HG03442 (cell line): ENCODE measurements at regions not wholly inside any gene's neighbourhood (a gene's known extent, or its start where the extent isn't known, plus 50 kb on each side); places are given as distances from the start of the nearest gene placed in this dataset.

Experiments used
- ATAC-seq: cut with Tn5 transposase; IDR thresholded peaks from one replicate; pipeline ENCODE4 v1.9.1; 2021; ENCODE audit warnings: mild to moderate bottlenecking, moderate library complexity; ENCODE audit not compliant: unreplicated experiment

DNA sequence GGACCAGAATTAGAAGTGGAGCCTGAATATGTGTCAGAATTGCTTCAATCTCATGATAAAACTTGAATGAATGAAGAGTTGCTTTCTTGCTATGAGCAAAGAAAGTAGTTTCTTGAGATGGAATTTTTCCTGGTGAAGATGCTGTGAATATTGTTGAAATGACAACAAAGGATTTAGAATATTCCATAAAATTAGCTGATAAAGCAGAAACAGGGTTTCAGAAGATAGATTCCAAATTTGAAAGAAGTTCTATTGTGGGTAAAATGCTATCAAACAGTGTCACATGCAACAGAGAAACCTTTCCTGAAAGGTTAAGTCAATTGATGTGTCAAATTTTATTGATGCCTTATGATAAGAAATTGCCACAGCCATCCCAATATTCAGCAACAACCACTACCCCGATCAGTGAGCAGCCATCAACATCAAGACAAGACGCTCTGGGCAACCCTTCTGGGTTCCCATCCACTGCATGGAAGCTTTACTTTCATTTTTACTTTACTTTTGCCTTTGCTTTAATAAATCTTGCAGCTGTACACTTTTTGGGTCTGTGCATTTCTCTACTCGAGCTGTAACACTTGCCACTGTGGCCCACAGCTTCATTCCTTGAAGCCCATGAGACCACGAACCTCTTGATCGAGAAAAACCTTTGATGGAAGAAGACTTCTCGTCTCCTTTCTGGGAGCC is 104.0 kb upstream of the SSTR1 start:
- no peak for ATAC-seq

- ATAC-seq = no peak
Measured at GRCh38 chr14:38105106-38105702, 102.5 kb upstream of the SSTR1 start.

- ATAC-seq = peak; percentile 94
Measured at GRCh38 chr14:38107216-38107631, 100.5 kb upstream of the SSTR1 start.

DNA sequence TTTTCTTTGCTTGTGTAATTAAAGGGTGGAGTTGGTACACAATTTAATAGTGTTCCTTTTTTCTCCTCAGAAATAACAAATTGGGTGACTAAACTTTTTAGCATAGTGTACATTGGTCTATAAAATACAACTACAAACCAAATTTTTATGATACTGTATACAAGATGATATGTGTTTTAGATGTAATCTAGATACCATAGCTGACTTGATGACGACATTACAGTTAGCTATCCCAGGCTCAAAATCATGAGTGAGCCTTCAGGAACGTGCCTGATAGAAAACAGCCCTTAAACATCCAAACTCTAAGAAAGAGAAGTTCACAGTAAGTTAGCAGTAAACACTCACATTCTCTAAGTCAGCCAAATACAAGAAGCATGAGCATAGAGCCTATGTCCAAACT is 99.0 kb upstream of the SSTR1 start:
- no peak for ATAC-seq

- no peak for ATAC-seq
Measured at GRCh38 chr14:38110258-38110657, 97.4 kb upstream of the SSTR1 start.

GRCh38 chr14:38111046-38111445 is 96.7 kb upstream of the SSTR1 start:
- no peak for ATAC-seq

DNA sequence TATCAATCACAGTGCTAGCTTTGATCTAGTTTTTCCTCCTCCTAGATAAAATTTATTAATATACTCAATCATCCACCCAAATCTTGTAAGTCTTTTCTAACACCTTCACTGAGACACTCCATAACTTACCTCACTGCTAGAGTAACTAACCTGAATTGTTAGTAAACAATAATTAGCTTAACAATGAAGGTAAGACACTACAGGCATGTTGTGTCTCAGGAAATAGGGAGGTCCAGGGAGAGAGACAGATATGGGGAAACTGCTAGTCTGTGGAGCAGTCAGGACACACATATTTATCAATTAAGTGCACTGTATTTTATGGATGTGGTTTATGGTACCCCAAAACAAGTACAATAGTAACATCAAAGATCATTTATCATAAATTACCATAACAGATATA is 94.2 kb upstream of the SSTR1 start:
- no peak for ATAC-seq

DNA sequence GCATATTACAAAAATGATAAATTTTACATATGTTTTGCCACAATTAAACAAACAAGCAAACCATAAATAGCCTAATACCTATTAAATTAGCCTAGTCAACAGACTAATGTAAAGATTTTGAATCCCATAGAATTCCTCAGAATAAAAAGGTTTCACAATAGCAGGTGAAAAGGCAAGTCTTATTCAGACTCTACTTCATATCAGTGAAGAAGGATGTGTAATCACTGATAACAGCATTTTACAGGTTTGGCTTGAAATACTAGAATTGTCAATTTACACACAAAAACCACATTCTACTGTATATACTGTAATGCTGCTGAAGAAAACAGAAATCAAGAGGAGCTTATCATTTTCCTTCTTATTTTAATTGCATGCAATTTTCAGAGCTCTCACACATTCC is 90.8 kb upstream of the SSTR1 start:
- no peak for ATAC-seq

DNA sequence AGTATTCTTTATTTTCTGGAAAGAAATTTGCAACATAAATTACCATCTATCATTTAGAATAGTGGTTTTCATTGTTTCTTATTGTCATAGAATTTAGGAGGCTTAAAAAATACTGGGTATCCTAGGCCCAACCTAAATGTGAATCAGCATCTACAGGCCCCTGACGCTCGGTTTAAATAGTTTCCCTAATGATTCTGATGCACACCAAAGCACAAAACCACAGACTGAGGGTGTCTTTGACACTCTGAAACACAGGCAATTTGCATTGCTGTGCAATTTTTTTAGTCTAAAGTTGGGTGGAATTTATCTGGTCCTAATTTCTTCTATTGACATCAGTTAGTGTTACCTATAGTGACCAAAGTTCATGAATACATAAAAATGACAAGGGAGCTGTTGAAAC is 87.6 kb upstream of the SSTR1 start:
- no peak for ATAC-seq

DNA sequence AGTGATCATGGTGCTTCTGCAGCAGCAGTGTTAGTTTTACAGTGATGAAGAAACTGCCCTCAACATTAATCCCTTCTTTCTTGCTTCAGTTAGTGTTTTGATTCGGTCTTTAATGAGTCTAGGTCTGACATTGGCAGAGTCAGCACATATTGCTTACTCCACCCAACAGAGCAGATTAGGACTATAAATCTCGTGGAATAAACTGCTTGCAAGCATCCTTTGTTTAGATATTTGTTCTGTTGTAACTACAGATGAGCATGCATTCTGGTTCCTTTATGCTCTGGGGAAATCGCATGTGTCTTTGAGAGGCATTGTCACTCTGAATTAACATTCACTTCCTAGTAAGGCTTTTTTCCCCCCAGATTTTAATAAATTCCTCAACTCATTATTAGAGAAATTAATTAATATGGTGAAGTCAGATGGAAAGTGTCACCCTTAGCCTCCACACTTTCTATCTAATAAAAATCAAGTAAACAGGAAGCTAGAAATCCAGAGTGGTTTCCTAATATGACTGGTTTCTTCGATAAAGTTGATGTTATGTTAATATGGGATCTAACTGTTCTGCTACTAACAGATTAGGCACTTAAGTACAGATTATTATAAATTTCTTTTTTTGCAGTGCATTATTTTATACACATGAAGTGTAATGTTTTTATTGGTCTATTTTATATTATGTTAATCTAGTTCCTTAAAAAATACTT is 86.2 kb upstream of the SSTR1 start:
- no peak for ATAC-seq

- ATAC-seq = no peak
Measured at GRCh38 chr14:38122241-38122640, 85.5 kb upstream of the SSTR1 start.

- ATAC-seq = no peak
Measured at GRCh38 chr14:38124506-38124905, 83.2 kb upstream of the SSTR1 start.

- ATAC-seq = no peak
Measured at GRCh38 chr14:38125481-38126037, 82.1 kb upstream of the SSTR1 start.

DNA sequence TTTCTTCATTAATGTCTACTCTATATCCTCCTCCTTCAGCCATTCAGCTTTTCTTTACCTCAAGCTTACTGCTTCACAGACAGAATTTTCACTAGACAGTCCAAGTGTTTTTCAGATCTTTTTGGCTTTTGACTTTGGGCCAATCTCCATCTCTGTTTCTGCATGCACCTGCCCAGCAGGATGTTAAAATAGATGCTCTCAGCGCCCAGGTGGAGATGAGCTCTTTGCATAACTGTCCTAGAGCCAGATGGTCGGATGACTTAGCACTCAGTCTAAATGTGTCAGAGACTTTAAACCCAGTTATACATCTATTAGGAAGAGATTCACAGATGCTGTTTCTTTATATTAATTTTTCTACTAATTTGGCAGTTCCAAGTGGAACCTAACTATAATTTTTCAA is 80.3 kb upstream of the SSTR1 start:
- ATAC-seq = no peak

DNA sequence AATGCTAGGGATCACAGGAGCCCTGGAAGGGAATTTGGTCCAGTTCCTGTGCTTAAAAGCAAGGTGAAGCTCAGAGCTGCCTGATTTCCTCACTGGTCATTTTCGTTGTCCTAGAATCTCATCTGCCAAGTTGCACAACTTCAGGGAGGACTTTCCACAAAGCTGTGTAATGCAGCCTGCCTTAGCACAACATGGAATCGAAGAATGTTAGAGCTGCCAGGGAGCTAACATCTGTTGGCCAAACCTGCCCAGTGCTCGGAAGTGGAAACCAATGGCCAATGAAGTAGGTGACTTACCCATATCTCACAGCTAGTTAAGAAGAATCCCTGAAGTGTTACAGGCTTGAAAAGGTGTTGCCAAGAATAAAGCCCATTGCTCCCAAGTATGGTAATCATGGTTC is 79.9 kb upstream of the SSTR1 start:
- ATAC-seq = no peak

- ATAC-seq = no peak
Measured at GRCh38 chr14:38128640-38129039, 79.1 kb upstream of the SSTR1 start.

- ATAC-seq = no peak
Measured at GRCh38 chr14:38129192-38129591, 78.5 kb upstream of the SSTR1 start.

- ATAC-seq = no peak
Measured at GRCh38 chr14:38129705-38130104, 78.0 kb upstream of the SSTR1 start.

DNA sequence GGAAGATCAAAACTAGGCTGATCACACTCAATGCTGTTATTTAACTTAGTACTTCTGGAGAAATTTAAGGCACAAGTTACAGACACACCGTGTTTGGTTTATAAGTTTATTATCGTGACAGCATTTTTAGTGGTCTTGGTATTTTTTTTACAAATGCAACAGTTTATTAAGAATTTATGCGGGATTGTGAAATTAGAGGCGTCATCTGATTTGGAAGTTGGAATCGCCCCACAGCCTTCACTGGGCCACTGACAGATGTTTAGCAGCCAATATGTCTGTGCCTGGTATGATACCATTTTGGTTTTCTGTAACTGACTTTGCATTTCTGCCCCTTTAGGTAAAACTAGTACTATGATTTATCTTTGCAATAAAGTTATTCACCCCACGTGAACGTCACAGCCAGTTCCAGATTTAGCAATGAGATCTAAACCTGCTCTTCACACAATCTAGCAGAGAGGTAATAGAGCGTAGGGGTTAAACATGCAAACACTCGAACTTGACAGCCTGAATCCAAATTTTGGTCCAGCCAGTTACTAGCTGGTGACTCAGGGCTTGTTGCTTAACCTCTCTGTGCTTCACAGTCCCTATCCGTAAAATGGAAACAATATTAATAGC is 73.2 kb upstream of the SSTR1 start:
- no peak for ATAC-seq

- ATAC-seq = no peak
Measured at GRCh38 chr14:38135106-38135867, 72.4 kb upstream of the SSTR1 start.

GRCh38 chr14:38137005-38137404 is 70.7 kb upstream of the SSTR1 start:
- no peak for ATAC-seq
